Nephron progenitor cell (in vitro differentiated cells): ENCODE measurements at regions not wholly inside any gene's neighbourhood (a gene's known extent, or its start where the extent isn't known, plus 50 kb on each side); places are given as distances from the start of the nearest gene placed in this dataset.
"Not testable (repeated sequence)": the region's sequence is repeated elsewhere in the genome, so short reads cannot be mapped to it uniquely, and the experiment has no call there.

Experiments
- DNase-seq: peaks from one replicate; pipeline ENCODE4 v3.0.0; 2021
- H3K27ac Mint-ChIP-seq: 2 replicates; pipeline ENCODE4 v1.8.0; 2021; ENCODE audit warnings: mild to moderate bottlenecking, moderate library complexity, mixed read lengths
- H3K27me3 Mint-ChIP-seq: 2 replicates; pipeline ENCODE4 v1.8.0; 2021; ENCODE audit warnings: mild to moderate bottlenecking, low read depth, mixed read lengths; ENCODE audit not compliant: poor library complexity
- H3K36me3 Mint-ChIP-seq: 2 replicates; pipeline ENCODE4 v1.8.0; 2021; ENCODE audit warnings: low read depth, mixed read lengths
- H3K4me1 Mint-ChIP-seq: 2 replicates; pipeline ENCODE4 v1.8.0; 2021; ENCODE audit warnings: mixed read lengths
- H3K4me3 Mint-ChIP-seq: 2 replicates; pipeline ENCODE4 v1.8.0; 2021; ENCODE audit warnings: mild to moderate bottlenecking, moderate library complexity, mixed read lengths
- H3K9me3 Mint-ChIP-seq: 2 replicates; pipeline ENCODE4 v1.8.0; 2021; ENCODE audit warnings: mild to moderate bottlenecking, moderate library complexity, mixed read lengths

DNA sequence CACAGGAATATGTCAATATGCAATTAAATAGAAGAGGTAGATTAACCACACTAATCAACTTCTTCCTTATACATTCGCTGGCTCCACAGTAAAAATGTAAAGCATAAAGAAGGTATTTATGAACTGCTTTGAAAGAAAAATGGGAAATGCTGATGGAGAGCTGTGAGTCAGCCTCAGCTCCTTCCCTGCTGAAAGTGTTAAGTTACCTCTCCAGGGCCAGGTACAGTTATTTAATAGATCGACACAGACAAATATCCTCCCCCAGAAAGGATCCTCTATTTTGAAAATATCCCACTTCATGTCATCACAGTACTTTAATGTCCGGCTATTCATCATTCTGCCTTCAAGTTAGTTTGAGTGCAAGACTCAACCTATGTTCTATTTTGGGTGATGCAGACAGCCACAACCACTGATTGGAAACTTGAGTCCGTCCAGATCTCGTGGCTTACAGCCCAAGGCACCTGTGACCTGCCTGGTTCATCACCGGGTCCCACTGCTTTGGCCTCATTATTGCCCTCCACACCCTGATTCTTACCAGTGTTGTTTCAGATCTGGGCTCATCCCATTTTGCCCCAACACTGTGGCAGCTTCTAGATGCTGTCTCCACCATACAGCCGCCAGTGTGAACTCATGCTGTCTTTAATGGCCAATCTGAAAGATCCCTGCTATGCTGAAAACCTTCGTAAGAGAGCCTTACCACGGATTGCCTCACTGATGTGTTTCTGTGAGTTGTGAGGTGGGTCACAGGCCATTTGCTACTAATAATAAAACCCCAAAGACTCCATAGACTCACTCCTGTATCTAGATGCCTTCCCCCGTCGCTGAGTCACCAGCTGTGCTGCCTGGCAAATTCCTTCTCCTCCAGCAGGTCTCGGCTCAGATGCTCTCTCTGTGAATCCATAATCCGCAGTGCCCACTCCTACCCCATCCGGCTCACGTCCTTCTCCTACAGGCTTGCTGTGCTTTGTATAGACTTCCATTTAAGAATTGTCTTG is 56.2 kb upstream of the DDAH1 start:
- not testable (repeated sequence) for H3K27me3 Mint-ChIP-seq, DNase-seq, H3K36me3 Mint-ChIP-seq, H3K4me3 Mint-ChIP-seq, H3K9me3 Mint-ChIP-seq
- Mint-ChIP-seq H3K27ac (peak overlapping the region; percentile 68), H3K4me1 (peaks cover 17% of the 10 kb centered on the region)

GRCh38 chr1:85522458-85522857 is 57.5 kb upstream of the DDAH1 start:
- not testable (repeated sequence) for H3K9me3 Mint-ChIP-seq, H3K27me3 Mint-ChIP-seq, H3K4me3 Mint-ChIP-seq, DNase-seq, H3K36me3 Mint-ChIP-seq, H3K27ac Mint-ChIP-seq
- peaks cover 27% of the 10 kb centered on the region for H3K4me1 Mint-ChIP-seq

DNA sequence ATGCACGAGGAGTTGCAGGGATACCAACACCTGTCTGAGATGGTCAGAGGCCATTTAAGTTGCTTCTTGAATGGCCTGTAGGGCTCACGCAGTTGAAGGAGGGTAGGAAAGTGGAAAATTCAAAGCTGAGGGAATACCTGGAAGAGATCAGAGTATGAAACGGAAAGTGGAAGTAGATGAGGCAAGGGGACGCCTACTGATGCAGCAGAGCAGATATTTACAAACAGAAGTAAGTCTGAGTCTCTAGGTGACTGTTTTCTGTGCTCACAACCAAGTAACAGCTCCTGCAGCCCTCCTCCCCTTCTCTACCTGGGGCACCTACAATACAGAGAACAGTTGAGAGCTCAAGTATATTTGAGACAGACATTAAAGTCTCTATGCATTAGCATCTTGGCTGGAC is 57.5 kb upstream of the CCN1 start:
- H3K9me3 Mint-ChIP-seq, H3K27me3 Mint-ChIP-seq, H3K4me3 Mint-ChIP-seq, H3K36me3 Mint-ChIP-seq, DNase-seq, H3K27ac Mint-ChIP-seq: not testable (repeated sequence)
- H3K4me1 Mint-ChIP-seq = peaks cover 28% of the 10 kb centered on the region

GRCh38 chr1:85524281-85524886 is 56.2 kb upstream of the CCN1 start:
- DNase-seq, H3K27me3 Mint-ChIP-seq, H3K9me3 Mint-ChIP-seq, H3K36me3 Mint-ChIP-seq, H3K4me3 Mint-ChIP-seq, H3K27ac Mint-ChIP-seq: not testable (repeated sequence)
- H3K4me1 Mint-ChIP-seq = peaks cover 28% of the 10 kb centered on the region

DNA sequence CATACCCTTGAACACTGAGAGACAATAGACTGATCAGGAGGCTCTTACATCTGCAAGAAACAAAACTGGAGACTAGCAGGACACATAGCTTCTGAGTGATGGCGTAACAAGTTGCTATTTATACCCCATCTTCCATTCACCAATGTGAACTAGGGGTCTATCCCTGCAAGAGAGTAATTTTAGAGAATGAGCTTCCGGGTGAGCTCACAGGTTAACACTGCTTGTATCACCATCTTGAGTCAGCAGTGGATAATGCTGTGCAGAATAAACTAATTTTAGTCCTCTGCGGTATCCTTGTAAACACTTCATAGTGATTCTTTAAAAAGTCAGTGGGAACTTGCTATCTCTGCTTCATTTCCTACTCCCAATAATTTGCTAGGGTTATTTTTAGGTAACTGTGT is 55.0 kb upstream of the CCN1 start:
- DNase-seq, H3K27ac Mint-ChIP-seq, H3K9me3 Mint-ChIP-seq, H3K27me3 Mint-ChIP-seq, H3K4me3 Mint-ChIP-seq, H3K36me3 Mint-ChIP-seq: not testable (repeated sequence)
- peaks cover 25% of the 10 kb centered on the region for H3K4me1 Mint-ChIP-seq

DNA sequence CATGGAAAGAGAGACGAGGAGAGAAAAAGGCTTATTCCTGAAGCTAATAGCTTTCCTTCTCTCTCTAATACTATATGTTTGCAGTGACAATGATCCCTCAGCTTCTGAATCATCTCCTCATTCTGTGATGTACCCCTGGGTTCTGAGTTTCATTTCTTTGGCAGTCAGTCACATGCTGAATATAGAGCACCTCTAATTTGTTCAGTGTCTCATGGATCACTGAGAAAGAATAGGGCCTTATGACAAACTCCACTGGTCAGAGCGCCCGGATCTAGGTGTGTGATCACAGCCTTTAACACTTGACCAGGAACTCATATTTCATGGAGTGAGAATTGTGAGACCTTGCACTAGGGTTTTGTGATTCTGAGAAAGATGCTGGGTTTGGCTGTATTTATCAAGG is 54.3 kb upstream of the CCN1 start:
- H3K4me3 Mint-ChIP-seq, H3K9me3 Mint-ChIP-seq, H3K27me3 Mint-ChIP-seq, H3K36me3 Mint-ChIP-seq, DNase-seq, H3K27ac Mint-ChIP-seq: not testable (repeated sequence)
- peaks cover 19% of the 10 kb centered on the region for H3K4me1 Mint-ChIP-seq

DNA sequence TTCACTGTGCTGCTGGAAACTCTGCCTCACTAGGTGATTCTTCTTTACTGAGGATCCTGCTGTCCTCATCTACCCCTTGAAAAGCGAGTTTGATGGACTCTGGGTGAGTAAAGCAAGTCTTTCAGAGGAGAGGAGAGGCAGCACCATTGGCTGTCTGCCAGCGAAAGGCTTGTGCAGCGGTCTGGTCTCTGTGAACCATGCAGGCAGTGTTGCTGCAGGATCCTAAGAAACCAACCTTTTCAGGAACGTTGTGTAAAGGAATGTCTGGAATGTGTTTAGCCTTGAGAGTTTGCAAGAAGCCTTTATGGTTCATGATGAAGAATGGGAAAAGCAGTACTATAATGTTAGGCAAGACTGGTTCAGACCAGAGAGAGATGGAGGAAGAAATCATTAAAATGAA is 53.4 kb upstream of the CCN1 start:
- H3K9me3 Mint-ChIP-seq, H3K4me3 Mint-ChIP-seq, H3K27me3 Mint-ChIP-seq, H3K36me3 Mint-ChIP-seq, H3K27ac Mint-ChIP-seq: not testable (repeated sequence)
- peak; percentile 48 for DNase-seq
- H3K4me1 Mint-ChIP-seq = peaks cover 14% of the 10 kb centered on the region
